GM06990 (cell line): ENCODE measurements at regions not wholly inside any gene's neighbourhood (a gene's known extent, or its start where the extent isn't known, plus 50 kb on each side); places are given as distances from the start of the nearest gene placed in this dataset.

Experiments
- DNase-seq: peaks from one replicate; pipeline ENCODE4 v3.0.0-alpha.2; 2011; ENCODE audit not compliant: insufficient read length; ENCODE audit errors: extremely low read depth
- H3K27me3 ChIP-seq: replicated peaks from 2 replicates; pipeline ENCODE4 v1.6.0; 2011; ENCODE audit warnings: low read length; ENCODE audit not compliant: control insufficient read depth, insufficient read depth
- H3K36me3 ChIP-seq: 2 replicates; pipeline ENCODE4 v1.5.1; 2011; ENCODE audit warnings: low read length; ENCODE audit not compliant: control insufficient read depth, insufficient read depth
- H3K4me3 ChIP-seq: replicated peaks from 2 replicates; pipeline ENCODE4 v1.5.1; 2011; ENCODE audit warnings: low read depth, mild to moderate bottlenecking, control low read depth, low read length
- CTCF ChIP-seq: IDR thresholded peaks from 2 replicates; pipeline ENCODE4 v1.5.1; 2011; ENCODE audit warnings: low read length, control low read depth, mild to moderate bottlenecking, inconsistent platforms; ENCODE audit not compliant: insufficient read depth, poor library complexity, severe bottlenecking

DNA sequence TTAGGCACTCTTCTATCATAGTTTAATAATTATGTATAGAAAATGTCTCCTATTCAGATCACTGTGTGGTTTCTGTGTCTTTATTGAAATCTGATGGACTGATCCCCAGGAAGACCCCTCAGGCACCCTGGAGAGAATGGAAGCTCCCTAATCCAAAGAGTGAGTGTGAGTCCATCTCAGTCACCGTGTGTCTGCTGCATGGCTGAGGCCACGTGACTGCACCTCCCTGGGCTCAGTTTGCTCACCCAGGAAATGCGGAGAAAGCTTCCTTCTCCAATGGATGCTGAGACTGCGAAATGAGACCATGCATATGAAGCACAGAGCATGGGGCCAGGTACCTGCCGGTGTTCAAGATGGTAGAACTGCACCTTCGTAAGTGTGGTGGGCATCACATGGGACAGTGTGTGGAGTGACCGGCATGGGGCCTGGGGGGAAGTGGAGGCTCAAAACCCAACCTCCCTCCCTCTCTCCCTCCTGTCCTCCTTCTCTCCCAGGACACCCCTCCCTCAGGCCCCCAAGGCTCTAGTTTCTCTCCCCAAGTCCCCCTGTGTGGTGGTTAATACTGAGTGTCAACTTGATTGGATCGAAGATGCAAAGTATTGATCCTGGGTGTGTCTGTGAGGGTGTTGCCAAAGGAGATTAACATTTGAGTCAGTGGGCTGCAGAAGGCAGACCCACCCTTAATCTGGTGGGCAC is 557.5 kb downstream of the PTPRU start:
- DNase-seq, result no peak
- H3K36me3 ChIP-seq, result no peaks in the 10 kb centered on the region
- H3K4me3 ChIP-seq, result no peak overlapping the region
- no peak for TF ChIP-seq CTCF
- no peaks in the 10 kb centered on the region for H3K27me3 ChIP-seq

GRCh38 chr1:29793101-29793546 is 556.8 kb downstream of the PTPRU start:
- Histone ChIP-seq H3K27me3 (no peaks in the 10 kb centered on the region), H3K4me3 (no peak overlapping the region), H3K36me3 (no peaks in the 10 kb centered on the region)
- peak; percentile 85 for TF ChIP-seq CTCF
- peak; percentile 25 for DNase-seq

DNA sequence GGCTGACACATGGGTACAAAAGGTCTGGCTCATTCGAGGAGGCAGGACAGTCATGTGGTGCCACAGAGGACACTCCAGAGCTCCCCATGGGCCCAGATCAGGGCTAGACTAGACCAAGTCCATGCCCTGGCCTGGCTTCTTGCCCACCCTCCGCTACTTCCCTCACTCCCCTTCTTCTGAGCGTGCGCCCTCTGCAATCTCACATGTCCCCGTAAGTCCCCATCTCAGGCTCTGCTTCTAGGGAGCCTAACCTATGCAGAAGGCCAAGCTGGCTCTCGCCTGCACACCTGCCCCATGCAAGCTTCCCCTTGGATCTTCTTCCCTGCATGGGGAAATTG is 553.6 kb downstream of the PTPRU start:
- H3K36me3 ChIP-seq, result no peaks in the 10 kb centered on the region
- no peak for DNase-seq
- H3K4me3 ChIP-seq, result no peak overlapping the region
- no peak for TF ChIP-seq CTCF
- no peaks in the 10 kb centered on the region; the same call in 1 of the 2 replicates for H3K27me3 ChIP-seq

DNA sequence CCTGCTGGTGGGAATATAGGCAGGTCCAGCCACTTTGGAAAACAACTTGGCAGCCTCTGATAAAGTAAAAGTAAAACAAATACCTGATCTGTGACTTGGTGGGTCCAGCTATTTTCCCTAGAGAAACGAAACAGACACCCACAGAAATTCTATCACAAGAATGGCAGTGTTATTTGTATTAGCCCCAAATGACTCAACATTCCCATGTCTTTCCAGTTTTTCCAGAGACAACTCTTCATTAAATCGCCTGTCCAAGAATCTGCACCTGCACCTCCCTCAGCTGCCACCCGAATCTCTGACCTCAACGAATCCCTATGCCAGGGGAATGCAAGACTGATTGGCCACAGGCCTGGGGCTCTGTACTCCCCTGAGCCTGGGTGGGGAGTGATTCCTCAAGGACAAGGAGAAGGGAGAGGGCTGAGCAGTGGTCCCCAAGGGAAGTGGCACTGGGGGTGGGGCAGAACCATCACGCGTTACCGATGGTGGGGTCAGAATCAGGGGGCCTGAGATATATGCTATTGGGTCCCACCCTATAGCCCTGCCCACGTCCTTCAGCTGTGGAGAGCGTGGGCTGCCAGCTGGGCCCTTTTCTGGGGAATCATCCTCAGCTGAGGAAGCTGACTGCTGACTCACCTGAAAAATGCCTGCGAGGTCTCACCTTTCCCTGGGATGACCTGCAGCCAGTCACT is 553.0 kb downstream of the PTPRU start:
- DNase-seq, result no peak
- no peaks in the 10 kb centered on the region; the same call in 1 of the 2 replicates for H3K27me3 ChIP-seq
- H3K4me3 ChIP-seq, result no peak overlapping the region
- H3K36me3 ChIP-seq, result no peaks in the 10 kb centered on the region
- no peak for TF ChIP-seq CTCF

DNA sequence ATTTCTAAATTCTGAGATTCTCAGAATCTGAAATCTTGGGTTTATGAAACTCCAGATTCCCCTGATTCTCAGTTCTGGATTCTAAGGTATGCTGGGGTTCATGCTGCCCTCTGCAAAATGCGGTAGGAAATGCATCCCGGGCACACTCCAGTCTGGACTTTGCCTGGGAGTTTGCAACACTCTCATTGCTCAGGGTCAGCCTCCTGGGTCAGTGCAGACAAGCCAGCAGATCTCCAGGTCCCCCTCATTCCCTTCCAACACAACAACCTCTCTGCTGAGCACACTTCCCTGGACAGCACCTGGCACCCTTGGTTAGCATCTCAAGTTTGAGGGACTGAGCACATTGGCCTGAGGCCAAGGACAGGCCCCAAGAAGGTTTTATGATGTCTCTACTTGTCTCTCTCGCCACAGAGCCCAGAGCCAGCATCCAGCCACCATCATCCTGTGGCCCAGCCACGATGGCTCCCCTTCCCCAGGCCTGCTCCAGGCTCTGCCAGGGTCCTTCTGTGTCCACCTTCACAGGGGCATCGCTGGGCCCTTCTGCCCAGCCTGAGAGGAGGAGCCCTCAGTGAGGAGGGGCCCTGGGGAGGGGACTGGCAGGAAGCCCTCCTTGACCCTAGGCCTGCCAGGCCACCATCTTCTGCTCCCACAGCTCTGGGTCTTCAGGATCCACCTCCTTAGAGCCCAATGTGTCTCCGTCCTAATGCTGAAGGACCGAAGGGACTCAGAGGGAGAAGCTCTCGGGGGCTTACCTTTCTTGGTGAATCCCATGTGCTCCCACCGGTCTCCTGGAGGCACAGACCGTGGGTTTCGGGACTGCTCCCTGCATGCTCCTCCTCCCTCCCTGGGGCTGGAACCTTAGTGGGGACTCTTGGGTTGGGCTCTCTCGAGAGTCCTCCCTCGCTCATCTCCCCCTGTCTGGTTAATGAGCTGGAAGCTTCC is 550.7 kb downstream of the PTPRU start:
- no peak for DNase-seq
- Histone ChIP-seq H3K4me3 (no peak overlapping the region), H3K27me3 (no peaks in the 10 kb centered on the region; the same call in none of the 2 replicates), H3K36me3 (no peaks in the 10 kb centered on the region)
- no peak for TF ChIP-seq CTCF
